Hepatocyte (in vitro differentiated cells): ENCODE measurements at regions not wholly inside any gene's neighbourhood (a gene's known extent, or its start where the extent isn't known, plus 50 kb on each side); places are given as distances from the start of the nearest gene placed in this dataset.
A peak's percentile ranks its signal among the peaks of the same experiment; 100 is the strongest.

ENCODE experiments used
- DNase-seq: peaks from one replicate; pipeline ENCODE4 v3.0.0-alpha.2; 2016; ENCODE audit warnings: low spot score
- H2AFZ ChIP-seq: fragments of 200-600 bp; sonication (generic); 2 replicates; pipeline ENCODE4 v1.6.0; 2016; ENCODE audit warnings: antibody characterized with exemption, mild to moderate bottlenecking
- H3K27ac ChIP-seq: fragments of 200-600 bp; sonication (generic); 2 replicates; pipeline ENCODE4 v1.5.1; 2016; ENCODE audit warnings: mild to moderate bottlenecking
- H3K27me3 ChIP-seq: fragments of 200-600 bp; sonication (generic); 2 replicates; pipeline ENCODE4 v1.6.1; 2016
- H3K36me3 ChIP-seq: fragments of 200-600 bp; sonication (generic); replicated peaks from 2 replicates; pipeline ENCODE4 v1.5.1; 2016; ENCODE audit warnings: low read depth; ENCODE audit not compliant: insufficient read depth
- H3K4me1 ChIP-seq: fragments of 200-600 bp; sonication (generic); 2 replicates; pipeline ENCODE4 v1.5.1; 2016; ENCODE audit warnings: mild to moderate bottlenecking, moderate library complexity; ENCODE audit not compliant: insufficient read depth
- H3K4me2 ChIP-seq: fragments of 200-600 bp; sonication (generic); 2 replicates; pipeline ENCODE4 v1.6.0; 2016
- H3K4me3 ChIP-seq: fragments of 200-600 bp; sonication (generic); 2 replicates; pipeline ENCODE4 v1.5.1; 2016; ENCODE audit warnings: mild to moderate bottlenecking
- H3K79me2 ChIP-seq: fragments of 200-600 bp; sonication (generic); 2 replicates; pipeline ENCODE4 v1.6.0; 2017; ENCODE audit warnings: mild to moderate bottlenecking
- H3K9me2 ChIP-seq: fragments of 200-600 bp; sonication (generic); replicated peaks from 2 replicates; pipeline ENCODE4 v1.6.0; 2017; ENCODE audit warnings: mild to moderate bottlenecking; ENCODE audit not compliant: insufficient read depth
- H3K9me3 ChIP-seq: fragments of 200-600 bp; sonication (generic); 2 replicates; pipeline ENCODE4 v1.5.1; 2016; ENCODE audit warnings: low read depth, mild to moderate bottlenecking
- H4K20me1 ChIP-seq: fragments of 200-600 bp; sonication (generic); 2 replicates; pipeline ENCODE4 v1.6.0; 2016; ENCODE audit warnings: mild to moderate bottlenecking; ENCODE audit not compliant: insufficient read depth, poor library complexity, severe bottlenecking
- EZH2 ChIP-seq: fragments of 200-600 bp; sonication (generic); IDR thresholded peaks from 2 replicates; pipeline ENCODE4 v1.6.1; 2016; ENCODE audit warnings: antibody characterized with exemption, mild to moderate bottlenecking, borderline replicate concordance
- EZH2phosphoT487 ChIP-seq: fragments of 200-600 bp; sonication (generic); IDR thresholded peaks from one replicate; pipeline ENCODE4 v1.6.1; 2018; ENCODE audit warnings: antibody characterized with exemption, mild to moderate bottlenecking, low read depth, moderate library complexity; ENCODE audit not compliant: unreplicated experiment, severe bottlenecking
- WGBS: methylation state at CpG from one replicate; pipeline ENCODE4 v1.1.6; 2016; ENCODE audit warnings: low lambda C conversion rate; ENCODE audit errors: missing lambda C conversion rate; 5-methylcytosine and 5-hydroxymethylcytosine counted together
- TF ChIP-seq, protein P1 (sequence below): fragments of 200-600 bp; sonication (generic); IDR thresholded peaks from 2 replicates; pipeline ENCODE4 v1.5.1; 2016; ENCODE audit warnings: antibody characterized with exemption, mild to moderate bottlenecking; ENCODE audit not compliant: poor library complexity

DNA sequence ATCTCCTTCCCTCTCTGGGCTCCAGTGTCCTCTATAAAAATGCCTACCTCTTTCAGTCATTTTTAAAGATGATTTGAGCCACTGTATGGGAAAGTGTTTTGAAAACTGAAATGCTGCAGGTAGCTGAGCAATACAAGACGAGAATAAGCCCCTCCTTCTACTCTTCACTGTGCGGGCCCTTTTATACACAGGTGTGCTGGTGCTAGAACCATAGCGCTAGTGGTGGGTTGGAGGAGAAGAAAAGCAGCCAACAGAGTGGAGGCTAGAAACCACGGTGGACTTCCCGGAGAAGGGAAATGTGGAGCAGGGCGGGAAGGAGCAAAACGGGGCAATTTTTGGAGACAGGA lies 58.2 kb upstream of the DLX4 start:
- no peak overlapping the region for H3K4me3 ChIP-seq
- no peaks in the 10 kb centered on the region for H3K9me2 ChIP-seq
- H4K20me1 ChIP-seq, result no peaks in the 10 kb centered on the region
- no peaks in the 10 kb centered on the region for H3K36me3 ChIP-seq
- no peaks in the 10 kb centered on the region for H3K9me3 ChIP-seq
- H3K27ac ChIP-seq, result no peak overlapping the region
- H3K27me3 ChIP-seq, result peaks cover 76% of the 10 kb centered on the region
- H2AFZ ChIP-seq, result no peak overlapping the region
- 48% methylated on average over 7 of the region's 7 CpGs for WGBS
- no peak for DNase-seq
- TF ChIP-seq EZH2 (no peak), EZH2phosphoT487 (no peak)
- TF ChIP-seq, protein P1, sequence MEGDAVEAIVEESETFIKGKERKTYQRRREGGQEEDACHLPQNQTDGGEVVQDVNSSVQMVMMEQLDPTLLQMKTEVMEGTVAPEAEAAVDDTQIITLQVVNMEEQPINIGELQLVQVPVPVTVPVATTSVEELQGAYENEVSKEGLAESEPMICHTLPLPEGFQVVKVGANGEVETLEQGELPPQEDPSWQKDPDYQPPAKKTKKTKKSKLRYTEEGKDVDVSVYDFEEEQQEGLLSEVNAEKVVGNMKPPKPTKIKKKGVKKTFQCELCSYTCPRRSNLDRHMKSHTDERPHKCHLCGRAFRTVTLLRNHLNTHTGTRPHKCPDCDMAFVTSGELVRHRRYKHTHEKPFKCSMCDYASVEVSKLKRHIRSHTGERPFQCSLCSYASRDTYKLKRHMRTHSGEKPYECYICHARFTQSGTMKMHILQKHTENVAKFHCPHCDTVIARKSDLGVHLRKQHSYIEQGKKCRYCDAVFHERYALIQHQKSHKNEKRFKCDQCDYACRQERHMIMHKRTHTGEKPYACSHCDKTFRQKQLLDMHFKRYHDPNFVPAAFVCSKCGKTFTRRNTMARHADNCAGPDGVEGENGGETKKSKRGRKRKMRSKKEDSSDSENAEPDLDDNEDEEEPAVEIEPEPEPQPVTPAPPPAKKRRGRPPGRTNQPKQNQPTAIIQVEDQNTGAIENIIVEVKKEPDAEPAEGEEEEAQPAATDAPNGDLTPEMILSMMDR, result no peak
- H3K79me2 ChIP-seq, result no peaks in the 10 kb centered on the region
- H3K4me1 ChIP-seq, result no peaks in the 10 kb centered on the region
- H3K4me2 ChIP-seq, result peak overlapping the region; percentile 97

GRCh38 chr17:49911719-49912118 lies 57.3 kb upstream of the DLX4 start:
- no peak overlapping the region for H3K4me3 ChIP-seq
- no peaks in the 10 kb centered on the region for H3K9me3 ChIP-seq
- H3K79me2 ChIP-seq, result no peaks in the 10 kb centered on the region
- no peak for TF ChIP-seq EZH2phosphoT487
- TF ChIP-seq, protein P1, result no peak
- no peak for TF ChIP-seq EZH2
- H4K20me1 ChIP-seq, result no peaks in the 10 kb centered on the region
- H3K4me1 ChIP-seq, result no peaks in the 10 kb centered on the region
- 58% methylated on average over 1 of the region's 3 CpGs for WGBS
- no peak overlapping the region for H3K4me2 ChIP-seq
- no peaks in the 10 kb centered on the region for H3K36me3 ChIP-seq
- H2AFZ ChIP-seq, result no peak overlapping the region
- H3K27me3 ChIP-seq, result peaks cover 85% of the 10 kb centered on the region
- no peak overlapping the region for H3K27ac ChIP-seq
- no peaks in the 10 kb centered on the region for H3K9me2 ChIP-seq
- no peak for DNase-seq

DNA sequence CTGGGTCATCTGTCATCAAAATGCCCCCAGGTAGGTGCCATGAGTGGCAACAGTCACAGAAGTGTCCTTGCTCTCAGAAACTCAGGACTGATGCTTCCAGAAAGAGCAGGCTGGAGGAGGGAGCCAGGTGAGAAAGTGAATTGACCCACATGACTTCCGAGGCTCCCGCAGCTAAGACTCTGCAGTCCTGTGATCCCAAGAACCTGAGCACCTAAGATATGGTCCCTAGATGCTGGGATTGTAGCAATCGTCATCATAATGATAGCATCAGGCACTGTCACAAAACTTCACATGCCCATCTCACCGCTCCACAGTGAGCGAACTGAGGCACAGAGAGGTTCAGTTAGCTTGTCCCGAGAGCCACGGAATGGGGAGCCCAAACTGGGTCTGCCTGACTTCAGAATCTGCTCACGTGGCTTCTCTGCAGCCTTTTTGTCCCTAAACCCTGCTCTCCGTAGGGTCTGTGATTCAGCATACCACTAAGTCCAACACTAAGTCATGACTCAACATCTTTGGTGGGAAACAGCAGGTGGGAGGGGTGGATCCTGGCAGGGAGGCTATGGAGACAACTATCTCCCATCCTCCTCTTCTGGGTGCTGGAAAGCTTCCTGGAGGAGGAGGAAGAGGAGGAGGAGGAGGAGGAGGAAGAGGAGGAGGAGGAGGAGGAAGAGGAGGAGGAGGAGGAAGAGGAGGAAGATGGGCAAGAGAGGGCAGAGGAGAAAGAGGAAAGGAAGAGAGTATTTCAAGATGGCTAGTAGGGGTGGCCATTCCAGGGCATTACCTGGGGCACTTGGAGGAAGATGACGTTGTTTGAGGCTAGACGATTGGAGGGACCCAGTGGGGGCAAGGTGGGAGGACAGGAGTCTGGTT lies 55.5 kb upstream of the DLX4 start:
- Histone ChIP-seq H3K4me1 (no peaks in the 10 kb centered on the region), H3K36me3 (no peaks in the 10 kb centered on the region), H3K9me3 (no peaks in the 10 kb centered on the region), H3K79me2 (no peaks in the 10 kb centered on the region), H3K4me3 (no peak overlapping the region), H3K27ac (no peak overlapping the region), H3K9me2 (no peaks in the 10 kb centered on the region), H3K4me2 (no peak overlapping the region), H2AFZ (no peak overlapping the region), H4K20me1 (no peaks in the 10 kb centered on the region), H3K27me3 (peaks cover 78% of the 10 kb centered on the region)
- DNase-seq, result no peak
- WGBS, result 82% methylated on average over 11 of the region's 11 CpGs
- TF ChIP-seq, protein P1, result no peak
- TF ChIP-seq EZH2phosphoT487 (no peak), EZH2 (no peak)
